Endothelial cell of umbilical vein (primary cell): ENCODE measurements at regions not wholly inside any gene's neighbourhood (a gene's known extent, or its start where the extent isn't known, plus 50 kb on each side); places are given as distances from the start of the nearest gene placed in this dataset.

ENCODE experiments used
- BruUV-seq: library from RNA; stranded (reverse); fragments of 400-500 nt; replicated peaks from 2 replicates; lab custom pipeline; 2021; lab: Mats Ljungman, UMichigan
- CTCF ChIA-PET: fragments of 300-600, 350-600 bp; sonication (Branson Sonifier 250); formaldehyde crosslinking; loops from one replicate; lab custom pipeline; 2021; ENCODE audit warnings: antibody characterized with exemption, inconsistent platforms; lab: Charles Lee
- POLR2A ChIA-PET: fragments of 300-600, 350-600 bp; sonication (Branson Sonifier 250); formaldehyde crosslinking; loops from one replicate; lab custom pipeline; 2021; ENCODE audit warnings: antibody characterized with exemption, inconsistent platforms; lab: Charles Lee
- DNase-seq: peaks from one replicate; pipeline ENCODE4 v3.0.0-alpha.2; 2011; ENCODE audit warnings: low read depth, low spot score
- FAIRE-seq: peaks from 2 replicates; lab custom pipeline; 2011; peaks lifted over from hg19 to GRCh38; lab: Jason Lieb, UNC
- H2AFZ ChIP-seq: 2 replicates; pipeline ENCODE4 v1.6.0; 2012; ENCODE audit warnings: low read depth, low read length, control low read depth, inconsistent platforms
- H3K27ac ChIP-seq: 2 replicates; pipeline ENCODE4 v1.5.1; 2011; ENCODE audit warnings: low read depth, mild to moderate bottlenecking, control low read depth, low read length, moderate library complexity; ENCODE audit not compliant: insufficient read depth
- H3K27me3 ChIP-seq, 2 experiments: 2 replicates each; pipeline versions ENCODE4 v1.6.0 to v1.6.1; 2011; ENCODE audit warnings: low read length in 2 of 2, mixed read lengths in 1 of 2; ENCODE audit not compliant: control insufficient read depth in 2 of 2, insufficient read depth in 2 of 2
- H3K36me3 ChIP-seq, 2 experiments: 2 replicates in 1 of 2; 3 replicates in 1 of 2; pipeline ENCODE4 v1.5.1; 2011; ENCODE audit warnings: low read length in 2 of 2, mild to moderate bottlenecking in 1 of 2, moderate library complexity in 1 of 2; ENCODE audit not compliant: control insufficient read depth in 2 of 2, insufficient read depth in 2 of 2; ENCODE audit errors: extremely low read depth in 1 of 2
- H3K4me1 ChIP-seq: 3 replicates; pipeline ENCODE4 v1.5.1; 2011; ENCODE audit warnings: mild to moderate bottlenecking, low read length; ENCODE audit not compliant: control insufficient read depth, insufficient read depth; ENCODE audit errors: extremely low read depth
- H3K4me2 ChIP-seq: 2 replicates; pipeline ENCODE4 v1.6.1; 2011; ENCODE audit warnings: low read length, control low read depth, mixed read lengths; ENCODE audit not compliant: insufficient read depth
- H3K4me3 ChIP-seq, 3 experiments: fragments of 200-600 bp in 1 of 3; sonication (generic), shearing (Covaris generic) in 1 of 3; replicated peaks in 1 of 3; 2 replicates each; pipeline ENCODE4 v1.5.1; 2011 to 2016; ENCODE audit warnings: control low read depth in 3 of 3, low read length in 3 of 3, mild to moderate bottlenecking in 2 of 3, inconsistent platforms in 1 of 3, low read depth in 1 of 3, moderate library complexity in 1 of 3; ENCODE audit not compliant: insufficient read depth in 1 of 3
- H3K79me2 ChIP-seq: 2 replicates; pipeline ENCODE4 v1.6.0; 2012; ENCODE audit warnings: low read length, inconsistent platforms; ENCODE audit not compliant: control insufficient read depth, insufficient read depth
- H3K9ac ChIP-seq: replicated peaks from 2 replicates; pipeline ENCODE3; 2011; ENCODE audit warnings: low read length, control low read depth; ENCODE audit not compliant: insufficient read depth; ENCODE audit errors: extremely low read depth
- H3K9me1 ChIP-seq: replicated peaks from 3 replicates; pipeline ENCODE4 v1.6.0; 2011; ENCODE audit warnings: mild to moderate bottlenecking, low read length; ENCODE audit not compliant: control insufficient read depth, insufficient read depth; ENCODE audit errors: extremely low read depth
- H3K9me3 ChIP-seq: replicated peaks from 2 replicates; pipeline ENCODE4 v1.5.1; 2012; ENCODE audit warnings: low read length, inconsistent platforms; ENCODE audit not compliant: control insufficient read depth, insufficient read depth
- H4K20me1 ChIP-seq: replicated peaks from 2 replicates; pipeline ENCODE3; 2011; ENCODE audit warnings: mild to moderate bottlenecking, low read length; ENCODE audit not compliant: control insufficient read depth, insufficient read depth; ENCODE audit errors: extremely low read depth
- EZH2 ChIP-seq: IDR thresholded peaks from 2 replicates; pipeline ENCODE4 v1.6.1; 2012; ENCODE audit warnings: borderline replicate concordance, low read depth, mild to moderate bottlenecking, moderate library complexity, low read length, inconsistent platforms; ENCODE audit not compliant: severe bottlenecking
- FOS ChIP-seq: IDR thresholded peaks from 2 replicates; pipeline ENCODE4 v1.6.1; 2011; ENCODE audit warnings: mild to moderate bottlenecking, low read length, moderate library complexity, borderline replicate concordance; ENCODE audit not compliant: insufficient read depth
- MYC ChIP-seq: IDR thresholded peaks from one replicate; pipeline ENCODE4 v1.6.1; 2011; ENCODE audit warnings: mild to moderate bottlenecking, low read depth, low read length
- POLR2AphosphoS5 ChIP-seq: IDR thresholded peaks from 2 replicates; pipeline ENCODE4 v1.6.1; 2012; ENCODE audit warnings: low read depth, mild to moderate bottlenecking, control low read depth, low read length, moderate library complexity; ENCODE audit not compliant: insufficient read depth
- dilution Hi-C: fragments of 300-500 bp; cut with MboI; formaldehyde crosslinking; loops from one replicate; pipeline ENCODE4 v1.15.0; 2019; ENCODE audit warnings: low sequenced_read_pairs; ENCODE audit not compliant: extremely low pct_ligation_motif_present
- intact Hi-C: fragments of 100-400 bp; cut with micrococcal nuclease; formaldehyde crosslinking; loops from one replicate; pipeline ENCODE4 v1.10.0; 2022

- no peak overlapping the region for H3K27ac ChIP-seq
- H3K9me1 ChIP-seq: no peaks in the 10 kb centered on the region
- H3K4me2 ChIP-seq: no peak overlapping the region
- BruUV-seq: no TSS peak
- no peaks in the 10 kb centered on the region for H3K27me3 ChIP-seq
- dilution Hi-C loops (no loop called here), intact Hi-C loops (no loop called here)
- H3K9me3 ChIP-seq: no peaks in the 10 kb centered on the region
- TF ChIP-seq EZH2 (no peak), FOS (peak; percentile 36)
- no peak overlapping the region for H3K4me3 ChIP-seq
- no peaks in the 10 kb centered on the region for H4K20me1 ChIP-seq
- ChIA-PET POLR2A (no interaction called here), CTCF (no interaction called here)
- no peak for FAIRE-seq
- no peak overlapping the region for H2AFZ ChIP-seq
- H3K79me2 ChIP-seq: no peaks in the 10 kb centered on the region
- no peak overlapping the region for H3K9ac ChIP-seq
- H3K4me1 ChIP-seq: no peaks in the 10 kb centered on the region
- no peaks in the 10 kb centered on the region for H3K36me3 ChIP-seq
- DNase-seq: no peak
These were observed 228.1 kb upstream of the MEOX2 start for GRCh38 chr7:15914611-15915010.

DNA sequence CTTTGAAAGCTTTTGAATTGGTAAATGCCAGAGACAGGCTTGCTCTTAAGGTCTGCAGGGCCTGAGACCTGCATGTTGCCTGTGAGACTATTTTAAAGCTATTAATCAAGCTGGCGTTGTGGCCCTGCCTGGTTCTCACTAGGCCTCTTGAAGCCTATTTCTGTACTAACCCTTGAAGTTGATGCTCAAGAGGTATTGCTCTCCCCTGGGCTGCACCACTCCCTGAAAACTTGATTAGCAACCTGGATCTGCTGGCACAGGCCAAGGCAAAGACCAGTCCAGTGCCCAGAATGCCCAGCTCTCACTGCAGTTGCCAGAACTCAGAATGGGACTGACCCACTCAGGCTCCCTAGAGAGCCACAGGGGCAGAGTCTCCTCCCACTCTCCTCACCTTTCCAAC lies 220.0 kb upstream of the MEOX2 start:
- no peak for FAIRE-seq
- Histone ChIP-seq H3K27ac (no peak overlapping the region), H3K4me2 (no peak overlapping the region), H2AFZ (no peak overlapping the region), H3K9ac (no peak overlapping the region), H3K4me3 (no peak overlapping the region), H3K27me3 (no peaks in the 10 kb centered on the region), H3K9me3 (no peaks in the 10 kb centered on the region), H3K79me2 (no peaks in the 10 kb centered on the region), H3K4me1 (no peaks in the 10 kb centered on the region), H4K20me1 (no peaks in the 10 kb centered on the region), H3K9me1 (no peaks in the 10 kb centered on the region), H3K36me3 (no peaks in the 10 kb centered on the region)
- intact Hi-C loops: no loop called here
- no peak for DNase-seq
- BruUV-seq: no TSS peak
- ChIA-PET CTCF (no interaction called here), POLR2A (no interaction called here)
- dilution Hi-C loops: no loop called here
- TF ChIP-seq EZH2 (no peak), POLR2AphosphoS5 (no peak), MYC (no peak)
